A673 (cell line): ENCODE measurements at regions not wholly inside any gene's neighbourhood (a gene's known extent, or its start where the extent isn't known, plus 50 kb on each side); places are given as distances from the start of the nearest gene placed in this dataset.

ENCODE experiments used
- BruUV-seq: library from RNA; stranded (reverse); fragments of 400-500 nt; replicated peaks from 2 replicates; lab custom pipeline; 2021; lab: Mats Ljungman, UMichigan
- CTCF ChIA-PET: fragments of 300-600 bp; sonication (Branson Sonifier 250); formaldehyde crosslinking; loops from one replicate; lab custom pipeline; 2022; ENCODE audit warnings: antibody characterized with exemption; lab: Charles Lee
- POLR2A ChIA-PET: fragments of 300-600 bp; sonication (Branson Sonifier 250); formaldehyde crosslinking; loops from one replicate; lab custom pipeline; 2022; ENCODE audit warnings: antibody characterized with exemption; ENCODE audit not compliant: low non-redundant PET; lab: Charles Lee
- DNase-seq: peaks from one replicate; pipeline ENCODE4 v3.0.0-alpha.2; 2015; ENCODE audit warnings: low spot score
- H3K27ac ChIP-seq: fragments of 200-600 bp; sonication (generic); 2 replicates; pipeline ENCODE4 v1.5.1; 2016; ENCODE audit warnings: mixed run types, low read depth, mild to moderate bottlenecking, mixed read lengths, antibody characterized with exemption, low read length; ENCODE audit not compliant: poor library complexity, severe bottlenecking
- H3K27me3 ChIP-seq: fragments of 200-600 bp; sonication (generic); replicated peaks from 2 replicates; pipeline ENCODE4 v1.6.1; 2017; ENCODE audit warnings: mixed run types, low read depth, mild to moderate bottlenecking, mixed read lengths, antibody characterized with exemption, low read length; ENCODE audit not compliant: insufficient read depth, poor library complexity
- H3K36me3 ChIP-seq: fragments of 200-600 bp; sonication (generic); 2 replicates; pipeline ENCODE4 v1.6.1; 2016; ENCODE audit warnings: mixed run types, mild to moderate bottlenecking, mixed read lengths, antibody characterized with exemption, low read length; ENCODE audit not compliant: insufficient read depth, poor library complexity, severe bottlenecking
- H3K4me1 ChIP-seq: fragments of 200-600 bp; sonication (generic); 2 replicates; pipeline ENCODE4 v1.6.1; 2017; ENCODE audit warnings: mixed run types, mild to moderate bottlenecking, mixed read lengths, antibody characterized with exemption, low read length; ENCODE audit not compliant: insufficient read depth, poor library complexity, severe bottlenecking
- H3K4me3 ChIP-seq: fragments of 200-600 bp; sonication (generic); 2 replicates; pipeline ENCODE4 v1.5.1; 2016; ENCODE audit warnings: low read depth, mixed run types, mild to moderate bottlenecking, mixed read lengths, low read length; ENCODE audit not compliant: poor library complexity, severe bottlenecking
- H3K9me3 ChIP-seq: fragments of 200-600 bp; sonication (generic); 2 replicates; pipeline ENCODE4 v1.6.1; 2016; ENCODE audit warnings: mixed run types, low read depth, mild to moderate bottlenecking, mixed read lengths, antibody characterized with exemption, low read length; ENCODE audit not compliant: poor library complexity, severe bottlenecking
- EZH2 ChIP-seq: fragments of 200-600 bp; sonication (generic); IDR thresholded peaks from 2 replicates; pipeline ENCODE4 v1.6.1; 2017; ENCODE audit warnings: borderline replicate concordance, low read depth, mild to moderate bottlenecking, mixed read lengths, antibody characterized with exemption, low read length; ENCODE audit not compliant: poor library complexity, severe bottlenecking
- intact Hi-C: fragments of 100-400 bp; cut with micrococcal nuclease; formaldehyde crosslinking; loops from one replicate; pipeline ENCODE4 v1.10.0; 2022; ENCODE audit not compliant: unreplicated experiment
- TF ChIP-seq, protein P1 (sequence below): fragments of 300-800, 200-600 bp; sonication (generic); conservative IDR thresholded peaks from 2 replicates; pipeline ENCODE4 v1.5.1; 2017; ENCODE audit warnings: low read depth, mild to moderate bottlenecking, antibody characterized with exemption, low read length, moderate library complexity, mixed read lengths

DNA sequence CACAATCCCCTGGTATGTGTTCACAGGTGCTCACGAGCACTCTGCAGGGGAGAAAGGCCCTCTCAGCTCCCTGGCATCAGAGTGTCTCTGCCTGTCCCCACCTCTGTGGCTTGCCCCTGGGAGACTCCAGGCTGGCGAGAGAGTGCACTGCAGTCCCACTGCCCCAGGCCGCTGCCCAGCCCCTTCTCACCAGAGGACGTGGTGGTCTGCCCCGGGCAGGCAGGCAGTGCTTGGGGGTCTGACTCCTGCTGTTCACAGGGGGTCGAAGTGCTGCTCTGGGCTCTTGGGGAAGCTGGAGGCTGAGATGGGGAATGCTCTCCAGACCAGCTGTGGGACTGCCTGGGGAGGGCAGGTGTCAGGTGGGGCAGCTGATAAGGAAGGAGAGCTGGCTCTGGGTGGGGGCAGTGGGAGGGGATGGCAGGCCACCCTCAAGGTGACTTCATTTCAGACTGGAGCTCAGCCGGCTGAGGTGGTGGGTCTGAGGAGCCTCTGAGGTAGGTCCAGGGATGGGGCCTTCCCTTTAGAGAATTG, 151.0 kb upstream of the B3GAT1 start:
- DNase-seq = no peak
- intact Hi-C loops = no loop called here
- H3K4me1 ChIP-seq = no peaks in the 10 kb centered on the region
- TF ChIP-seq EZH2 = no peak
- TF ChIP-seq, protein P1, sequence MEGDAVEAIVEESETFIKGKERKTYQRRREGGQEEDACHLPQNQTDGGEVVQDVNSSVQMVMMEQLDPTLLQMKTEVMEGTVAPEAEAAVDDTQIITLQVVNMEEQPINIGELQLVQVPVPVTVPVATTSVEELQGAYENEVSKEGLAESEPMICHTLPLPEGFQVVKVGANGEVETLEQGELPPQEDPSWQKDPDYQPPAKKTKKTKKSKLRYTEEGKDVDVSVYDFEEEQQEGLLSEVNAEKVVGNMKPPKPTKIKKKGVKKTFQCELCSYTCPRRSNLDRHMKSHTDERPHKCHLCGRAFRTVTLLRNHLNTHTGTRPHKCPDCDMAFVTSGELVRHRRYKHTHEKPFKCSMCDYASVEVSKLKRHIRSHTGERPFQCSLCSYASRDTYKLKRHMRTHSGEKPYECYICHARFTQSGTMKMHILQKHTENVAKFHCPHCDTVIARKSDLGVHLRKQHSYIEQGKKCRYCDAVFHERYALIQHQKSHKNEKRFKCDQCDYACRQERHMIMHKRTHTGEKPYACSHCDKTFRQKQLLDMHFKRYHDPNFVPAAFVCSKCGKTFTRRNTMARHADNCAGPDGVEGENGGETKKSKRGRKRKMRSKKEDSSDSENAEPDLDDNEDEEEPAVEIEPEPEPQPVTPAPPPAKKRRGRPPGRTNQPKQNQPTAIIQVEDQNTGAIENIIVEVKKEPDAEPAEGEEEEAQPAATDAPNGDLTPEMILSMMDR = no peak
- H3K27ac ChIP-seq = no peak overlapping the region
- no TSS peak for BruUV-seq
- no peaks in the 10 kb centered on the region for H3K9me3 ChIP-seq
- CTCF ChIA-PET = no interaction called here
- no peaks in the 10 kb centered on the region for H3K36me3 ChIP-seq
- POLR2A ChIA-PET = no interaction called here
- H3K4me3 ChIP-seq = no peak overlapping the region
- H3K27me3 ChIP-seq = no peaks in the 10 kb centered on the region

DNA sequence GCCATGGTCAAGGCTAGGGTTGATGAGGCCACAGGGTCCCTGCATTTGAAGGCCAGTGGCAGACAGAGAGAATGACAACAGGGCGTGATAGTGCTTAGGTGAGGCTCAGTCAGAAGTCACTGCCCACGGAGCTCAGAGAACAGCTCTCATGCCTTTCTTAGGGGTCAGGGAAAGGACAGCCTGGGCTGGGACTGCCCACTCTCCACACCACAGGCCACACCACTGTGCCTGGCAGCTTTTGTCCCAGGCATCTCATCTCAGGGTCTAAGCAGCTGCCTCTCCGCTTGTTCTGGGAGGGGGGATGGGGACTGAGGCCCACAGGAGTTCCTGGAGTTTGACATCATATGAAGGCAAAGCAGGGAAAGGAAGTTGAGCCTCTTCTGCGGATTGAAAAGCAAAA, 150.2 kb upstream of the B3GAT1 start:
- H3K9me3 ChIP-seq = no peaks in the 10 kb centered on the region
- H3K4me1 ChIP-seq = no peaks in the 10 kb centered on the region
- H3K27ac ChIP-seq = no peak overlapping the region
- no peak overlapping the region for H3K4me3 ChIP-seq
- ChIA-PET POLR2A (no interaction called here), CTCF (no interaction called here)
- TF ChIP-seq EZH2 = no peak
- TF ChIP-seq, protein P1 = no peak
- no peaks in the 10 kb centered on the region for H3K36me3 ChIP-seq
- no TSS peak for BruUV-seq
- H3K27me3 ChIP-seq = no peaks in the 10 kb centered on the region
- DNase-seq = no peak
- intact Hi-C loops = no loop called here

DNA sequence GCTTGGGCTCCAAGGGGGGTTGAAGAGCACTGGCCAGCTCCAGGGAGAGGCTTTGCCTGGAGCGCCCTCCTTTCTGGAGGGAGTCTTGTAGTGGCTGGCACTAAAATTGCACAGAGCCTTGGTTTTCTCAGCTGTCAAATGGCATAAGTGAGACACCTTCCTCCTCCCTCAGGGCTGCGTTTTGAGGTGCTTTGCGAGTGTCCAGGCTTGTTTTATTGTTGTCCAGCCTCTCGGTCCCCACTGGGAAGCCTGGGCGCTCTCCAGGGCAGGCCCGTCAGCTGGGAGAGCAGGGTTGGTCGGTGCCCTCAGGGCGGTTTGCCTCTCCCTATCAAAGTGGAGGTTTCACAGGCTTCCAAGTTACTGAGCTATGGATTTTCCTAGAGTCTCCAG, 149.3 kb upstream of the B3GAT1 start:
- ChIA-PET CTCF (no interaction called here), POLR2A (no interaction called here)
- TF ChIP-seq, protein P1 = no peak
- TF ChIP-seq EZH2 = no peak
- Histone ChIP-seq H3K27me3 (no peaks in the 10 kb centered on the region), H3K4me3 (no peak overlapping the region), H3K36me3 (no peaks in the 10 kb centered on the region), H3K4me1 (no peaks in the 10 kb centered on the region), H3K9me3 (no peaks in the 10 kb centered on the region), H3K27ac (no peak overlapping the region)
- intact Hi-C loops = no loop called here
- BruUV-seq = no TSS peak
- no peak for DNase-seq
